ENCODE measurements at regions not wholly inside any gene's neighbourhood (a gene's known extent, or its start where the extent isn't known, plus 50 kb on each side); places are given as distances from the start of the nearest gene placed in this dataset.

DNA sequence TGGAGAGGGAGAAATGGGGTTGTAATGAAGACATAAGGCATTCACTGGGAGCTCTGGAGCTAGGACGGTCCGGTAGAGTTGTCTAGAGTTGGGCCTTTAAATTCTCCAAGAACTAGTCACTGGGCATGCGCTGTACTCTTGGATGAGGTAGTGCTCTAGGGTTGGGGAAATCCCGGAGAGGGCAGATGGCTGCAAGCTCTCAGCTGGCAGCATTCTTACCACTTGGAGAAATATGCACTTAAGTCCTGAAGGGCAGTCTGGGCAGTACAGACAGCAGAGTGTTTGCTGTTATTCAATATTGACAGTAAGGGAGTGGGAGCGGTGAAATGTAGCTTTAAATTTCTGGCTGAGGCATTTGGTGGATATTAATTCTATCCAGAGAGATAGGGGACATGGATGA lies 214.6 kb downstream of the RDH14 start:
- DNase-seq = no peak
- 83 to 86% methylated on average over 5 of the region's 5 CpGs for WGBS, 2 donors
- H3K36me3 ChIP-seq (ENCODE audit: low read depth, missing control alignments) = no peaks in the 10 kb centered on the region
- TF ChIP-seq, protein P1, sequence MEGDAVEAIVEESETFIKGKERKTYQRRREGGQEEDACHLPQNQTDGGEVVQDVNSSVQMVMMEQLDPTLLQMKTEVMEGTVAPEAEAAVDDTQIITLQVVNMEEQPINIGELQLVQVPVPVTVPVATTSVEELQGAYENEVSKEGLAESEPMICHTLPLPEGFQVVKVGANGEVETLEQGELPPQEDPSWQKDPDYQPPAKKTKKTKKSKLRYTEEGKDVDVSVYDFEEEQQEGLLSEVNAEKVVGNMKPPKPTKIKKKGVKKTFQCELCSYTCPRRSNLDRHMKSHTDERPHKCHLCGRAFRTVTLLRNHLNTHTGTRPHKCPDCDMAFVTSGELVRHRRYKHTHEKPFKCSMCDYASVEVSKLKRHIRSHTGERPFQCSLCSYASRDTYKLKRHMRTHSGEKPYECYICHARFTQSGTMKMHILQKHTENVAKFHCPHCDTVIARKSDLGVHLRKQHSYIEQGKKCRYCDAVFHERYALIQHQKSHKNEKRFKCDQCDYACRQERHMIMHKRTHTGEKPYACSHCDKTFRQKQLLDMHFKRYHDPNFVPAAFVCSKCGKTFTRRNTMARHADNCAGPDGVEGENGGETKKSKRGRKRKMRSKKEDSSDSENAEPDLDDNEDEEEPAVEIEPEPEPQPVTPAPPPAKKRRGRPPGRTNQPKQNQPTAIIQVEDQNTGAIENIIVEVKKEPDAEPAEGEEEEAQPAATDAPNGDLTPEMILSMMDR (IDR thresholded peaks at IDR 0.05) = no peak
- TF ChIP-seq POLR2A (IDR thresholded peaks at IDR 0.05) = no peak
- no peak overlapping the region for H3K4me3 ChIP-seq
- intact Hi-C loops (cut with DNase I; ENCODE audit: low total_unique reads) = no loop called here
- no peaks in the 10 kb centered on the region for H3K27me3 ChIP-seq
- no peaks in the 10 kb centered on the region for H3K9me3 ChIP-seq
- H3K27ac ChIP-seq = no peak overlapping the region
- H3K4me1 ChIP-seq = no peaks in the 10 kb centered on the region

DNA sequence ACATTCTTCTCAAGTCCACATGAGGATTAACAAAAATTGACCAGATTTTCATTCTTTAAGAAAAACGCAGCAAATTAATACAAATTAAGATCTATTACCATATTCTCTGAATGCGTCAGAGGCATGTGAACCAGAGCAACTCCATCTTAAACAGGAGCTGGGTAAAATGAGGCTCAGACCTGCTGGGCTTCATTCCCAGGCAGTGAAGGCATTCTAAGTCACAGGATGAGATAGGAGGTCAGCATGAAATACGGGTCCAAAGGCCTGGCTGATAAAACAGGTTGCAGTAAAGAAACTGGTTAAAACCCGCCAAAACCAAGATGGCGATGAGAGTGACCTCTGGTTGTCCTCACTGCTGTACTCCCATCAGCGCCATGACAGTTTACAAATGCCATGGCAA lies 217.6 kb downstream of the RDH14 start:
- no peak overlapping the region for H3K4me3 ChIP-seq
- no peaks in the 10 kb centered on the region for H3K27me3 ChIP-seq
- intact Hi-C loops (cut with DNase I; ENCODE audit: low total_unique reads) = no loop called here
- WGBS, 2 donors = 89 to 92% methylated on average over 6 of the region's 6 CpGs
- TF ChIP-seq, protein P1 (IDR thresholded peaks at IDR 0.05) = no peak
- TF ChIP-seq POLR2A (IDR thresholded peaks at IDR 0.05) = no peak
- no peak overlapping the region for H3K27ac ChIP-seq
- no peak for DNase-seq
- no peaks in the 10 kb centered on the region for H3K4me1 ChIP-seq
- H3K36me3 ChIP-seq (ENCODE audit: low read depth, missing control alignments) = no peaks in the 10 kb centered on the region
- H3K9me3 ChIP-seq = no peaks in the 10 kb centered on the region

DNA sequence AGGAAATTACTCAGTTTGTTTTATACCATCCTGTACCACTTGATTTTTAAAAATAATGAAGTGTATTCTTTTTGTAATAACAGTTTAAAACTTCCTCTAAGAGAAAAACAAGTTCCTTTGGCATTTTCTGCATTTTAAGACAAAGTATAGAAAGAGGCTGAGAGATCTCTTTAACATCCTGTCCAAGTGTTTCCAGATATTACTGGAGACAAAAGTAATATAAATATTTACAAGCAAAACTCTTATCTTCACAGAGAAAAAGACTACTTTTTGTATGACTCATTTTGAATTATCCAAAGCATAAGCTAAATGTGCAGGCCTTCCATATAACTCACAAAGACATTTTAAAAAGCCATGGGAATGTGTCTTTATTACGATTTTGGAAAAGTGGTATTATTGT lies 221.1 kb downstream of the RDH14 start:
- no peaks in the 10 kb centered on the region for H3K4me1 ChIP-seq
- WGBS, 2 donors = 80 to 84% methylated on average over 1 of the region's 1 CpG
- no peaks in the 10 kb centered on the region for H3K9me3 ChIP-seq
- intact Hi-C loops (cut with DNase I; ENCODE audit: low total_unique reads) = no loop called here
- DNase-seq = no peak
- no peak overlapping the region for H3K4me3 ChIP-seq
- TF ChIP-seq POLR2A (IDR thresholded peaks at IDR 0.05) = no peak
- TF ChIP-seq, protein P1 (IDR thresholded peaks at IDR 0.05) = no peak
- no peaks in the 10 kb centered on the region for H3K27me3 ChIP-seq
- no peak overlapping the region for H3K27ac ChIP-seq
- no peaks in the 10 kb centered on the region for H3K36me3 ChIP-seq (ENCODE audit: low read depth, missing control alignments)

DNA sequence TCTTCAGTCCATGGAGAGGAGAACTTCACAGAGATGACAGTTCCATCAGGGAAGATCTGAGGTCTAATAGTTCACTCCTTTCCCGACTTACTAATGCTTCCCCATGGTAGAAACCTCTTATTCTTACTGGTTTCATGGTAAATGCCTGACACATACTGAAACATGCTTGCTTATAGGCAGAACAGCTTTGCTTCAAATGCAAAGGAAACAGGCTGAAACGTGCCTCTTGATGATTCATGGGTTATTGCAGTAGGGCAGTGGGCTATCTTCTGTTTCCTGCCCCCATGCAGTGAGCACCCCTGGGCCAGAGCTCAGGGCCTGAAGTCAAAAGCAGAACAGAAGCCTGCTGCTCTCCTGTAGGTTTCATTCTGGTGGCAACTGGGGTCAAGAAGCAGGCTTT lies 223.5 kb downstream of the RDH14 start:
- intact Hi-C loops (cut with DNase I; ENCODE audit: low total_unique reads) = no loop called here
- H3K36me3 ChIP-seq (ENCODE audit: low read depth, missing control alignments) = no peaks in the 10 kb centered on the region
- TF ChIP-seq POLR2A (IDR thresholded peaks at IDR 0.05) = no peak
- TF ChIP-seq, protein P1 (IDR thresholded peaks at IDR 0.05) = no peak
- no peak for DNase-seq
- no peak overlapping the region for H3K27ac ChIP-seq
- no peaks in the 10 kb centered on the region for H3K4me1 ChIP-seq
- H3K4me3 ChIP-seq = no peak overlapping the region
- WGBS, 2 donors = 59 to 76% methylated on average over 2 of the region's 2 CpGs
- no peaks in the 10 kb centered on the region for H3K9me3 ChIP-seq
- no peaks in the 10 kb centered on the region for H3K27me3 ChIP-seq

DNA sequence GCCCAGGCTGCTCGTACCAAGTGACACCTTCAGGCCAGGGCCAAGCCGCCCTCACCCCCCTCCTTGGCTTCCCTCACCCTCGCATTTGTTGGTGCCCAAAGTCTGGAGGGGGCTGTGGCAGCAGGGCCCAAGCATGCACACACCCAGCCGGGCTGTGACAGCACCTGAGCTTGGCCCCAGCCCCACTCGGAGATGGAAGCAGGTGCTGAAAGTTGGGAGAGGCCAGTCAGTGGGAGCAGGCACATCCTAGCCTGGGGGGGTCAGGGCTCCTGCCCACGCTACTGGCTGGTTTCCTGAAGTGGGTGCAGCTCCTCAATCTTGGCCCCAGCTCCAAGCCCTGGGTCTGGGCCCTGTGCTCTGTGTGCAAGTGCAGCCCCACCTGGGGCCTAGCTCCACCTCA lies 228.0 kb downstream of the RDH14 start:
- no peak overlapping the region for H3K27ac ChIP-seq
- H3K4me3 ChIP-seq = no peak overlapping the region
- H3K27me3 ChIP-seq = no peaks in the 10 kb centered on the region
- intact Hi-C loops (cut with DNase I; ENCODE audit: low total_unique reads) = no loop called here
- no peaks in the 10 kb centered on the region for H3K36me3 ChIP-seq (ENCODE audit: low read depth, missing control alignments)
- 85 to 98% methylated on average over 4 to 5 of the region's 6 CpGs for WGBS, 2 donors
- no peak for DNase-seq
- H3K4me1 ChIP-seq = no peaks in the 10 kb centered on the region
- TF ChIP-seq, protein P1 (IDR thresholded peaks at IDR 0.05) = no peak
- TF ChIP-seq POLR2A (IDR thresholded peaks at IDR 0.05) = no peak
- no peaks in the 10 kb centered on the region for H3K9me3 ChIP-seq

Data from testis (tissue), 2 donors.